AG08396 (cell line): ENCODE measurements at regions not wholly inside any gene's neighbourhood (a gene's known extent, or its start where the extent isn't known, plus 50 kb on each side); places are given as distances from the start of the nearest gene placed in this dataset.

ENCODE experiments used
- DNase-seq: peaks from one replicate; pipeline ENCODE4 v3.0.0; 2012; ENCODE audit warnings: low spot score, mixed read lengths

GRCh38 chr14:41404126-41404525 is 202.6 kb upstream of the LRFN5 start:
- no peak for DNase-seq

- no peak for DNase-seq
Observed at GRCh38 chr14:41403360-41403759, 203.3 kb upstream of the LRFN5 start.

GRCh38 chr14:41397926-41398325 is 208.8 kb upstream of the LRFN5 start:
- no peak for DNase-seq

DNA sequence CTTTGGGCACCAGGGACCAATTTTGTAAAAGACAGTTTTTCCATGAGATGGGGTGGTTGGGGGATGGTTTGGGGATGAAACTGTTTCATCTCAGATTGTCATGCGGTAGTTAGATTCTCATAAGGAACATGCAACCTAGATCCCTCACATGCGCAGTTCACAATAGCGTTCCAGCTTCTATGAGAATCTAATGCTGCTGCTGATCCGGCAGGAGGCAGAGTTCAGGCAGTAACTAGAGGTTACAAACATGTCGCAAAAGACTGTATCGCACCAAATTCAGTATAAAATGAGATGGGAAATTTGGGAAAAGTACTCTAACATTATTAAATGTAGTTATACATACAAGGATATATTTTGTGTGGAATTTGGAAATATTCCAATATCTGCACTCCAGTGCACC is 213.2 kb upstream of the LRFN5 start:
- no peak for DNase-seq

DNA sequence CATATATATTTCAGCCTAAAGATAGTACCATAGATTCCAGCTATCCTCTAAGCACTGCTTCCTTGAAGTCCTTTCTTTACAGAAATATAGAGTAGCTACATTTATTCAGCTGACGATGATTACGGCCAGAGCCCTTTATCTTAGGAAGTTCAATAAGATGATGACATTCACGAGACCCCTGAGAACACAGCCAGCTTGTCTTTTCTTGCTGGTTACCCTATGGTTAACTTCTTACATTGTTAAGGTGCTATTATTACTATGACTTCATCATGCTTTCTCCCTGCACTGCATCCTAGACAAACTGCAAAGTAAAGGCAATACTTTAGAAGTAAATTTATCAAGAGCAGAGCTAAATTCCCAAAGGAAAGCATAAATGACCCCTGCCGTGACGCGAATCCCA is 214.4 kb upstream of the LRFN5 start:
- DNase-seq, result no peak

DNA sequence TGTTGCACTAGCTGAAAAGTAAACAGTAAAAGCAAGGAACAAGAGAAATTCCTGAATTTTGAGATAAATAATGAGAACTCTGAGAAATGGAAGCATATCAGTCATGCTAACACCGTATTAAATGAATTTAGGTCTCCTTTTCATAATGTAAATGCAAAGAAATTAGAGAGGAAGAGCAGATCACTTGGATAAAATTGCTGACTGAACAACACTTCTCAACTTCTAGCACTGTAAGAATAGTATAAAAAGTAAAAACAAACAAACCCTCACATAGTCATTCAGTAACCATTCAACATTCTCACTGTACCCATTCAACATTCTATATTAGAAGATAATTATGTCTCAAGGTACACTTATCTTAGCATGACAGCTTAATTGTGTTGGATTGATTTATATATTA is 217.3 kb upstream of the LRFN5 start:
- no peak for DNase-seq

GRCh38 chr14:41385797-41386196 is 220.9 kb upstream of the LRFN5 start:
- no peak for DNase-seq

- DNase-seq, result no peak
Observed at GRCh38 chr14:41380017-41380416, 226.7 kb upstream of the LRFN5 start.

DNA sequence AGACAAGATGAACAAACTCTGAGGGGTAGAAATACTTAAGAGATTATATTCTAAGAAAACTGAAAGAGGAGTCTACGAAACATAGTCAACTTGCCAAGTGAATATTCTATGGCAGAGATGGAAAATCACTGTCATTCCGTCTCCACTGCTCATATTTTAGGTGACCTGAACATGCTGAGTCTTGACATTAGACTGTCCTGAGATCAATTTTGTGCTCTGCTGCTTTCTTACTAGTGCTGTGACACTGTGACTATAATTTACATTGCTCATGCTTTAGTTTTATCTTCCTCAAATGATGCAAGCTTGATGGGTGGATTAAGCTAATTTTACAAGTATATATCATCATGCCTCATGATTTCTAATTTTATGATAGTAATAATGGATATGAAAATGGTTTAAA is 228.2 kb upstream of the LRFN5 start:
- DNase-seq, result no peak

- DNase-seq, result no peak
Observed at GRCh38 chr14:41377932-41378331, 228.7 kb upstream of the LRFN5 start.

DNA sequence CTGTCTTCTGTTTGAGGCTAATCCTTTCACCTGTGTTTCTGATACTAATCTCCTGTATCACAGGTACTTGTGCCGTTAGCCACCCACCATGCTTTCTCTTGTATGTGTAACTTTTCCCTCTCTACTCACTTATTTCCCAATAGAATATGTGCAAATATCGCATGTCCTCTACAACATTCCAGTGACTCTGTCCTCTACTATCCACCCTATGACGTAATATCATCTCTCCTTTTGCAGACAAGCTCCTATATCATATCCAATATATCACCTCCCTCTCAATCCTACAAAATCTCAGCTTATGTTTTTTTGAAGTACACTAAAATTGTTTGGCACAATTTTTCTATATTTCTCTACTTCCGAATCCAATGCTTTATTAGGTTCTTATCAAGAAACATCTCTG is 232.6 kb upstream of the LRFN5 start:
- no peak for DNase-seq

DNA sequence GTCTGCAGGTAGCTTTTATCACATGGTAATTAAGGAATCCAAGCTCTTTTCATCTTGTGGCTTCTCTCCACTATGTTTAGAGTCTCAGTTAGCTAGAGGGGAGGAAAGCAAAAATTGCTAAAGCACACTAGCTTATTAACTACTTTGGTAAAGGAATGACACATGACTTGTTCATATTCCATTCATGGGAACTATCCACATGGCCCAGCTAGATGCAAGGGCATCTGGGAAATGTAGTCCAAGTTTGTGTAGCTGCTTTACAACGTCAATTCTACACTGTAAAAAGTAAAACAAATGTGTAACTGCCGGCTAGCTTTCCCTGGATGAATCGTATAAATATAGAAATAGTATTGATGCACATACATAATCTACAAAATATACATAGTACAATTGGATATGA is 244.5 kb upstream of the LRFN5 start:
- no peak for DNase-seq

GRCh38 chr14:41360126-41360525 is 246.6 kb upstream of the LRFN5 start:
- DNase-seq, result no peak

DNA sequence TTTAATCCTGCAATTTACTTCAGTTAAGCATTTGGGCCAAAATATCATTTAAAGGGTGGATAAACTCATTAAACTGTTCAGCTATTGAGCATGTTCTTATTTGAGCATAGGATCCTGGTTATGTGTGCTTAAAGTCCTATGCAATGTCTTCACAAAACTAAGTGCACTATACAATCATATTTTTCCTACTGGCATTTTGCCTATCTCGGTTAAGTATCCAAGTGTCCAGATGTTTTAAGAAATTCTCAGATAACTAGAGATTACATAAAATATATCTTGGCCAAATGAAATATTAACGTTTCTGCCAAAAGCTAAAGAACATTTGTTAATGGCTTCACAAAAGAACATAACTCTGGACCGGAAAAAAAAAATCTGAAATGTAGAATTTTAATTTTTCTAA is 250.8 kb upstream of the LRFN5 start:
- DNase-seq, result no peak

- DNase-seq, result no peak
Observed at GRCh38 chr14:41350476-41350875, 256.2 kb upstream of the LRFN5 start.

DNA sequence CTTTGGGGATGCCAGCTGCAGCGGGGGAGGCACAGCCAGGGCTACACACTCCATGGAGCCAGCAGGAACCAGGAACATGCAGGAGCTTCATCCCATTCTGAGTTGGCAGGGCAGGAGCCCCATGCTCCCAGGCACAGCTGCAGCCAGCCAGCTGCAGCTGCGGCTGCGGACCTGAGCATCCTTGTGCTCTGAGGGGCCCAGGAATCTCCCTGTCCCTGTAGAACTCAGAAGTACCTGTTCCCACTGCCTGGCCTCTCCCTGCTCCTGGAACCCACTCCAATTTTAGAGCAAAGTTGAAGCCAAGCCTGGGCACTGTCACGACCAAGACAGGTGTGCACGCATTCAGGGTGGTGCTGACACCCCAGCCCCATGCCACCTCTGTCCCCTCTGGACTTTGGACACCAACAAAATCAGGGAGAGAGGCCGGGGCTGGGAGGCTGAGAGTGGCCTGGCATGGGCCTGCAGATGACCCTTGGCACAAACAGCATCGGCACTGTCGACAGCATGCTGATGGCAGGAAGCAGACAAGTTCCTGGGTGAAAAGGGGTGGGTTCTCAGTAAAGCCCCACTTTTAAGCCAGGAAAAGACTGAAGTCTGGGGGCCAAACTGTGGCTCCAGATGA is 257.3 kb upstream of the LRFN5 start:
- DNase-seq, result no peak

- DNase-seq, result no peak
Observed at GRCh38 chr14:41343857-41344256, 262.8 kb upstream of the LRFN5 start.

GRCh38 chr14:41313196-41313595 is 293.5 kb upstream of the LRFN5 start:
- DNase-seq, result no peak

GRCh38 chr14:41303506-41303905 is 303.2 kb upstream of the LRFN5 start:
- no peak for DNase-seq

GRCh38 chr14:41302776-41303175 is 303.9 kb upstream of the LRFN5 start:
- no peak for DNase-seq

DNA sequence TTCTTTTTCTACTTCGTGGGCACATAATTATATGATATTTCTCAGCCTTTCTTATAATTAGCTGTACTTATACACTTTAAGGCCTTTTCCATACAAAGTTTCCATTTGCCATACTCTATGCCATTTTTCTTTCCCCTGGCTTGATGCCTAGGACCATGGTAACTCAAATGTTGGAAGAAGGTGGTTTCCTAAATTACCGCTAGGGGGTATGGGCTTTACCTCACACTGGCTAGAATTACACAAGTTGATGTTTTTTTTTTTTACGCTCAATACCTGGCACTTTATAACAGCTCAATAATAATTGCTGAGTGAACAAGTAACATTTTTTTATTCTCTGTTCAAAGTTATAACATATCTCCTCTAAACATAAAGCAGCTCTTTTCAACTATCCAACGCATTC is 306.8 kb upstream of the LRFN5 start:
- no peak for DNase-seq

DNA sequence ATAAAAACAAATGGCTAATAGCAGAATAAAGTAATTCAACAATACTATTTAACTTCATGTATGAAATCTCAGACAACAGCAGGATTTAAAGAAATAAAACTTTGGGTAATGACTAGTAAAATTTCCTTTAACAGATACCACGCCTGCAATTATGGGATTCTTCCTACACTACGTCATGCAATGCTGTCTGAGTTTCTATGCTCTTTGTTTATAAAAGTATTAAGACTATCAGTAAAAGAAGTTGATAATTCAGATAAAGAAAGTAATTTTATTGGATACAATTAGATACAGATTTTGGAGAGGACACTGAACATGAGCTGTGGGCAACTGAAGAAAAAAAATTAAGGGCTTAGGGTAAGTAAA is 308.4 kb upstream of the LRFN5 start:
- no peak for DNase-seq

DNA sequence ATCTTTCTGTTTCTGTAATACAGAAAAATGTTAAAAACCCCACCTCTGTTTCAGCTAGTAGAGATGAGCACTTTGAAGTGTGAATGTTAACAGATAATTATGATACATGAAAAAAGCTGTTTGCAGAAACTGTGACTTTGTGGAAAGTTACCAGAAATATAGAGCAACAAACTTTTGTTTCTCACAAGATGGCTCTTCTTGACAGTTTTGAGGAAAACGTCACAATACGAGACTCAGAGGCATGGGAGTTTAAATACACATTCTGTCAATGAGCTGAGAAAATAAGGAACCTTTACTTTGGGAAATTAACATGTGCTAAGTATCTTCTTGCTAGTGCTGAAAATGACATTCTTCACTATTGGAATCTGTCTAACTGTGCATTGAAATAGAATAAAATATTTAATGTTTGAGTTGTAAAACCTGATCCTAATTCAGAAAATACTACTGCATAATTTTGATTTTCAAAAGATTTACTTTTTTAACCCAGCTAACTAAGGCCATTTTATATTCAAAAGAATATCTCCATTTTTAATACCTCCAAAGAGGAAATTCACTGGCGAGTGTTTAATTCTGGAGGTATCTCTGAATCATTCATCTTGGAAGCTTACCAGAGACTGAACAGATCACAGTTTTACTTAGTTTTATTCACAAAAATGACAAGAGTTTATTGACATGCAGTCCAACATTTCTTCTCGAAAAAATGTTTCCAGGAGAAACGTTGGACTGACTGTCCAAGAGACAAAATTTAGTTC is 308.9 kb upstream of the LRFN5 start:
- no peak for DNase-seq

DNA sequence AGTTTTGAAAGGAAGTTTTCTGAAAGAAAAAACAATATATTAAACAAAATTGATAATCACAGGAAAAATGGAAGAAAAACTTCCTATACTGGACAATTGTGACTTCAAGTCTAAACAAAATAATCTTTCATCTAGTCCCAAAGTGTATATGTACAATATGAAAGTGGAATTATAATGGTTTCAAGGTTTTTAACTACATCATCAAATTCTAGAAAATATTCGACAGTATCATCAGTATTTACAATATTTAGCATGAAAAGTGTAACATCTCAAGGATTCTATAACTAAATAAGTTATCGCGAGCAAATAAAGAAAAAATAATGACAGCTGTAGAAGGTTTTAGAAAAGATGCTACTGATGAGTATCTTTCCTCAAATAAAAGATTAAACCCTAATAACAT is 310.9 kb upstream of the LRFN5 start:
- DNase-seq, result no peak
